ENCODE measurements at regions not wholly inside any gene's neighbourhood (a gene's known extent, or its start where the extent isn't known, plus 50 kb on each side); places are given as distances from the start of the nearest gene placed in this dataset.

DNA sequence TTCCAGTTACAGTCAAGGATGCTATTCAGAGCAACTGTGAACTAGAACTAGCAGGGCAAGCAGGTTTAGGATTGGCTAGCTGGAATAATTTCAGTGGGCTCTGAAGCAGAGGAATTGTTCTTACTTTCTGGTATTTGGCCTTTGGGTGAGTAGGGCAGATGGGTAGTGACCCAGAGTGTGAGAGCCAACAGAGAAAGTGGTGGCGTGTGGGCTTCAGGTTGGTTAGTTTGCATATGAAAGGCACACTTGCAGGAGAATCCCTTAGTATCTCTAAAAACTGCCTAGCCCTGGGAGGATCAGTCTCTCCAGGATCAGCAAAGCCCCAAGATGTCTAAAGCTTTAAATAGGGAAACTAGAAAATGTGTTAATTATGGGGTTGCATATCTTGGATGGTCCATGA, 67.6 kb upstream of the LRRC8B start (continued):
- TF ChIP-seq ZSCAN18 (CRISPR knock-in tag; IDR thresholded peaks at IDR 0.05) (no peak), GRHL2 (CRISPR knock-in tag; IDR thresholded peaks at IDR 0.05; ENCODE audit: insufficient replicate concordance, severe bottlenecking) (no peak), ZNF138 (CRISPR knock-in tag; conservative IDR thresholded peaks at IDR 0.05) (no peak), RORB (CRISPR knock-in tag; IDR thresholded peaks at IDR 0.05) (no peak)
- TF ChIP-seq, protein P1, sequence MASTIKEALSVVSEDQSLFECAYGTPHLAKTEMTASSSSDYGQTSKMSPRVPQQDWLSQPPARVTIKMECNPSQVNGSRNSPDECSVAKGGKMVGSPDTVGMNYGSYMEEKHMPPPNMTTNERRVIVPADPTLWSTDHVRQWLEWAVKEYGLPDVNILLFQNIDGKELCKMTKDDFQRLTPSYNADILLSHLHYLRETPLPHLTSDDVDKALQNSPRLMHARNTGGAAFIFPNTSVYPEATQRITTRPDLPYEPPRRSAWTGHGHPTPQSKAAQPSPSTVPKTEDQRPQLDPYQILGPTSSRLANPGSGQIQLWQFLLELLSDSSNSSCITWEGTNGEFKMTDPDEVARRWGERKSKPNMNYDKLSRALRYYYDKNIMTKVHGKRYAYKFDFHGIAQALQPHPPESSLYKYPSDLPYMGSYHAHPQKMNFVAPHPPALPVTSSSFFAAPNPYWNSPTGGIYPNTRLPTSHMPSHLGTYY (CRISPR knock-in tag; IDR thresholded peaks at IDR 0.05): no peak

- Mint-ChIP-seq H3K36me3 (no peaks in the 10 kb centered on the region), H3K27me3 (ENCODE audit: low read depth) (no peaks in the 10 kb centered on the region), H3K27ac (no peak overlapping the region), H3K4me1 (peaks cover 11% of the 10 kb centered on the region), H3K4me3 (no peak overlapping the region), H3K9me3 (no peaks in the 10 kb centered on the region)
- ChIA-PET CTCF (interaction anchor here (1.5 kb wide), 1 partner anchor 373 kb away, joined by 3 read pairs; no protein-coding TSS in a partner anchor), POLR2A (no interaction called here)
- no peak for ATAC-seq
- no peak for TF ChIP-seq MYBL2 (CRISPR knock-in tag; IDR thresholded peaks at IDR 0.05)
- TF ChIP-seq ATF1 (CRISPR knock-in tag; IDR thresholded peaks at IDR 0.05): no peak
- no peak for TF ChIP-seq FOXK1 (CRISPR knock-in tag; IDR thresholded peaks at IDR 0.05)
- TF ChIP-seq GTF2I (CRISPR knock-in tag; conservative IDR thresholded peaks at IDR 0.05): no peak
- no peak for TF ChIP-seq ZNF263 (CRISPR knock-in tag; IDR thresholded peaks at IDR 0.05; ENCODE audit: low read depth)
- no peak for DNase-seq (ENCODE audit: low spot score)
These were observed 65.5 kb upstream of the LRRC8B start for GRCh38 chr1:89459081-89459480.

GRCh38 chr1:89460325-89460724, 64.3 kb upstream of the LRRC8B start:
- no peaks in the 10 kb centered on the region for H3K36me3 Mint-ChIP-seq
- no peaks in the 10 kb centered on the region for H3K9me3 Mint-ChIP-seq
- DNase-seq (ENCODE audit: low spot score) (no peak), ATAC-seq (no peak)
- H3K4me3 Mint-ChIP-seq: no peak overlapping the region
- no peaks in the 10 kb centered on the region for H3K27me3 Mint-ChIP-seq (ENCODE audit: low read depth)
- ChIA-PET POLR2A (no interaction called here), CTCF (interaction anchor here (0.6 to 1.1 kb wide), 2 partner anchors 23 to 302 kb away, joined by 3 read pairs; no protein-coding TSS in a partner anchor)
- H3K4me1 Mint-ChIP-seq: peaks cover 11% of the 10 kb centered on the region
- H3K27ac Mint-ChIP-seq: no peak overlapping the region
- TF ChIP-seq E2F1 (CRISPR knock-in tag; IDR thresholded peaks at IDR 0.05) (no peak), FOXJ3 (CRISPR knock-in tag; IDR thresholded peaks at IDR 0.05; ENCODE audit: borderline replicate concordance) (no peak), AFF4 (CRISPR knock-in tag; IDR thresholded peaks at IDR 0.05; ENCODE audit: borderline replicate concordance) (no peak), ZNF121 (CRISPR knock-in tag; IDR thresholded peaks at IDR 0.05) (no peak), TEAD4 (CRISPR knock-in tag; IDR thresholded peaks at IDR 0.05) (no peak), KAT7 (CRISPR knock-in tag; IDR thresholded peaks at IDR 0.05; ENCODE audit: borderline replicate concordance) (no peak), JAZF1 (CRISPR knock-in tag; IDR thresholded peaks at IDR 0.05) (no peak), RORB (CRISPR knock-in tag; IDR thresholded peaks at IDR 0.05) (no peak), MXD4 (CRISPR knock-in tag; IDR thresholded peaks at IDR 0.05; ENCODE audit: borderline replicate concordance) (no peak), ARID4B (CRISPR knock-in tag; IDR thresholded peaks at IDR 0.05; ENCODE audit: borderline replicate concordance) (no peak)
- TF ChIP-seq, protein P2, sequence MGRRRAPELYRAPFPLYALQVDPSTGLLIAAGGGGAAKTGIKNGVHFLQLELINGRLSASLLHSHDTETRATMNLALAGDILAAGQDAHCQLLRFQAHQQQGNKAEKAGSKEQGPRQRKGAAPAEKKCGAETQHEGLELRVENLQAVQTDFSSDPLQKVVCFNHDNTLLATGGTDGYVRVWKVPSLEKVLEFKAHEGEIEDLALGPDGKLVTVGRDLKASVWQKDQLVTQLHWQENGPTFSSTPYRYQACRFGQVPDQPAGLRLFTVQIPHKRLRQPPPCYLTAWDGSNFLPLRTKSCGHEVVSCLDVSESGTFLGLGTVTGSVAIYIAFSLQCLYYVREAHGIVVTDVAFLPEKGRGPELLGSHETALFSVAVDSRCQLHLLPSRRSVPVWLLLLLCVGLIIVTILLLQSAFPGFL (CRISPR knock-in tag; IDR thresholded peaks at IDR 0.05; ENCODE audit: borderline replicate concordance): no peak

All from WTC11 (cell line).